Activated T-helper 1 cell treated with anti-CD3 and anti-CD28 coated beads, Interleukin-12 subunit alpha, Interleukin-12 subunit beta, Interleukin-2, Interleukin-4 antibody, amounts not matched to agents 30 ng/mL and 10 ng/mL and 1 ng/mL, durations not matched to agents 14 hours and 24 hours and 36 hours (primary cell): ENCODE measurements at regions not wholly inside any gene's neighbourhood (a gene's known extent, or its start where the extent isn't known, plus 50 kb on each side); places are given as distances from the start of the nearest gene placed in this dataset.

ENCODE experiments used
- DNase-seq: peaks from one replicate; pipeline ENCODE4 v3.0.0; 2021; ENCODE audit warnings: low spot score
- H3K27ac Mint-ChIP-seq: one replicate; pipeline ENCODE4 v1.8.0; 2021; ENCODE audit warnings: mild to moderate bottlenecking, mixed read lengths
- H3K27me3 Mint-ChIP-seq: one replicate; pipeline ENCODE4 v1.8.0; 2022; ENCODE audit warnings: mild to moderate bottlenecking, moderate library complexity, mixed read lengths; ENCODE audit not compliant: insufficient read depth
- H3K36me3 Mint-ChIP-seq: one replicate; pipeline ENCODE4 v1.8.0; 2021; ENCODE audit warnings: low read depth, mixed read lengths
- H3K4me1 Mint-ChIP-seq: one replicate; pipeline ENCODE4 v1.8.0; 2021; ENCODE audit warnings: low read depth, mixed read lengths
- H3K4me3 Mint-ChIP-seq: one replicate; pipeline ENCODE4 v1.8.0; 2021; ENCODE audit warnings: mild to moderate bottlenecking, moderate library complexity, mixed read lengths
- H3K9me3 Mint-ChIP-seq: one replicate; pipeline ENCODE4 v1.8.0; 2021; ENCODE audit warnings: mixed read lengths
- intact Hi-C: fragments of 100-400 bp; cut with micrococcal nuclease; formaldehyde crosslinking; loops from one replicate; pipeline ENCODE4 v1.15.1; 2024

- intact Hi-C loops = no loop called here
- no peak overlapping the region for H3K27ac Mint-ChIP-seq
- no peak for DNase-seq
- no peaks in the 10 kb centered on the region for H3K36me3 Mint-ChIP-seq
- H3K4me3 Mint-ChIP-seq = no peak overlapping the region
- H3K9me3 Mint-ChIP-seq = no peaks in the 10 kb centered on the region
- no peaks in the 10 kb centered on the region for H3K27me3 Mint-ChIP-seq
- no peaks in the 10 kb centered on the region for H3K4me1 Mint-ChIP-seq
These were observed 135.2 kb upstream of the NT5C1B start for GRCh38 chr2:18724371-18725145.

GRCh38 chr2:18723219-18723618 is 133.8 kb upstream of the NT5C1B start:
- Mint-ChIP-seq H3K27ac (no peak overlapping the region), H3K27me3 (no peaks in the 10 kb centered on the region), H3K9me3 (no peaks in the 10 kb centered on the region), H3K4me3 (no peak overlapping the region), H3K36me3 (no peaks in the 10 kb centered on the region), H3K4me1 (no peaks in the 10 kb centered on the region)
- intact Hi-C loops = no loop called here
- DNase-seq = no peak

- intact Hi-C loops = no loop called here
- H3K9me3 Mint-ChIP-seq = no peaks in the 10 kb centered on the region
- H3K4me1 Mint-ChIP-seq = no peaks in the 10 kb centered on the region
- no peak overlapping the region for H3K4me3 Mint-ChIP-seq
- DNase-seq = no peak
- H3K27me3 Mint-ChIP-seq = no peaks in the 10 kb centered on the region
- no peak overlapping the region for H3K27ac Mint-ChIP-seq
- H3K36me3 Mint-ChIP-seq = no peaks in the 10 kb centered on the region
These were observed 132.7 kb upstream of the NT5C1B start for GRCh38 chr2:18722101-18722500.

- H3K4me3 Mint-ChIP-seq = no peak overlapping the region
- H3K36me3 Mint-ChIP-seq = no peaks in the 10 kb centered on the region
- intact Hi-C loops = no loop called here
- no peaks in the 10 kb centered on the region for H3K27me3 Mint-ChIP-seq
- no peaks in the 10 kb centered on the region for H3K4me1 Mint-ChIP-seq
- no peak for DNase-seq
- H3K9me3 Mint-ChIP-seq = no peaks in the 10 kb centered on the region
- H3K27ac Mint-ChIP-seq = no peak overlapping the region
These were observed 131.9 kb upstream of the NT5C1B start for GRCh38 chr2:18721038-18721922.

GRCh38 chr2:18719978-18720775 is 130.8 kb upstream of the NT5C1B start:
- intact Hi-C loops = no loop called here
- no peak overlapping the region for H3K27ac Mint-ChIP-seq
- no peaks in the 10 kb centered on the region for H3K9me3 Mint-ChIP-seq
- no peaks in the 10 kb centered on the region for H3K4me1 Mint-ChIP-seq
- DNase-seq = no peak
- no peaks in the 10 kb centered on the region for H3K36me3 Mint-ChIP-seq
- H3K4me3 Mint-ChIP-seq = no peak overlapping the region
- H3K27me3 Mint-ChIP-seq = no peaks in the 10 kb centered on the region

GRCh38 chr2:18708203-18708715 is 118.9 kb upstream of the NT5C1B start:
- no peak overlapping the region for H3K27ac Mint-ChIP-seq
- intact Hi-C loops = no loop called here
- H3K4me3 Mint-ChIP-seq = no peak overlapping the region
- H3K9me3 Mint-ChIP-seq = peaks cover 7% of the 10 kb centered on the region
- no peaks in the 10 kb centered on the region for H3K27me3 Mint-ChIP-seq
- H3K36me3 Mint-ChIP-seq = no peaks in the 10 kb centered on the region
- DNase-seq = no peak
- no peaks in the 10 kb centered on the region for H3K4me1 Mint-ChIP-seq

GRCh38 chr2:18706001-18706400 is 116.6 kb upstream of the NT5C1B start:
- no peaks in the 10 kb centered on the region for H3K36me3 Mint-ChIP-seq
- H3K27me3 Mint-ChIP-seq = peaks cover 3% of the 10 kb centered on the region
- no peaks in the 10 kb centered on the region for H3K4me1 Mint-ChIP-seq
- no peaks in the 10 kb centered on the region for H3K9me3 Mint-ChIP-seq
- intact Hi-C loops = no loop called here
- no peak overlapping the region for H3K27ac Mint-ChIP-seq
- H3K4me3 Mint-ChIP-seq = no peak overlapping the region
- no peak for DNase-seq

- H3K36me3 Mint-ChIP-seq = no peaks in the 10 kb centered on the region
- DNase-seq = no peak
- H3K9me3 Mint-ChIP-seq = no peaks in the 10 kb centered on the region
- H3K27me3 Mint-ChIP-seq = peaks cover 3% of the 10 kb centered on the region
- no peak overlapping the region for H3K27ac Mint-ChIP-seq
- intact Hi-C loops = no loop called here
- no peak overlapping the region for H3K4me3 Mint-ChIP-seq
- no peaks in the 10 kb centered on the region for H3K4me1 Mint-ChIP-seq
These were observed 114.9 kb upstream of the NT5C1B start for GRCh38 chr2:18704276-18704675.

GRCh38 chr2:18703555-18703954 is 114.2 kb upstream of the NT5C1B start:
- intact Hi-C loops = no loop called here

GRCh38 chr2:18701981-18702380 is 112.6 kb upstream of the NT5C1B start:
- no peak overlapping the region for H3K27ac Mint-ChIP-seq
- intact Hi-C loops = no loop called here
- no peaks in the 10 kb centered on the region for H3K4me1 Mint-ChIP-seq
- H3K4me3 Mint-ChIP-seq = no peak overlapping the region
- DNase-seq = no peak
- no peaks in the 10 kb centered on the region for H3K36me3 Mint-ChIP-seq
- no peaks in the 10 kb centered on the region for H3K9me3 Mint-ChIP-seq
- H3K27me3 Mint-ChIP-seq = peaks cover 3% of the 10 kb centered on the region

More at GRCh38 chr2:18703555-18703954, 114.2 kb upstream of the NT5C1B start:
- Mint-ChIP-seq H3K27ac (no peak overlapping the region), H3K9me3 (no peaks in the 10 kb centered on the region), H3K4me3 (no peak overlapping the region), H3K27me3 (peaks cover 3% of the 10 kb centered on the region), H3K4me1 (no peaks in the 10 kb centered on the region), H3K36me3 (no peaks in the 10 kb centered on the region)
- no peak for DNase-seq

GRCh38 chr2:18701546-18701945 is 112.2 kb upstream of the NT5C1B start:
- H3K4me1 Mint-ChIP-seq = no peaks in the 10 kb centered on the region
- DNase-seq = no peak
- no peaks in the 10 kb centered on the region for H3K9me3 Mint-ChIP-seq
- intact Hi-C loops = no loop called here
- H3K36me3 Mint-ChIP-seq = no peaks in the 10 kb centered on the region
- H3K4me3 Mint-ChIP-seq = no peak overlapping the region
- H3K27ac Mint-ChIP-seq = no peak overlapping the region
- peaks cover 3% of the 10 kb centered on the region for H3K27me3 Mint-ChIP-seq

- Mint-ChIP-seq H3K27me3 (no peaks in the 10 kb centered on the region), H3K36me3 (no peaks in the 10 kb centered on the region), H3K4me1 (no peaks in the 10 kb centered on the region), H3K4me3 (no peak overlapping the region), H3K9me3 (no peaks in the 10 kb centered on the region), H3K27ac (no peak overlapping the region)
- intact Hi-C loops = no loop called here
- no peak for DNase-seq
These were observed 101.0 kb upstream of the NT5C1B start for GRCh38 chr2:18690342-18690741.
